ENCODE measurements at regions not wholly inside any gene's neighbourhood (a gene's known extent, or its start where the extent isn't known, plus 50 kb on each side); places are given as distances from the start of the nearest gene placed in this dataset.
"Not testable (repeated sequence)": the region's sequence is repeated elsewhere in the genome, so short reads cannot be mapped to it uniquely, and the experiment has no call there.

- no peak for TF ChIP-seq POLR2AphosphoS5 (IDR thresholded peaks at IDR 0.05; ENCODE audit: low read depth, low read length)
Observed at GRCh38 chrX:25105221-25105620, 89.5 kb upstream of the ARX start (continued).

- Histone ChIP-seq H3K9me2 (no peaks in the 10 kb centered on the region), H3K27me3 (ENCODE audit: insufficient read depth) (no peaks in the 10 kb centered on the region), H3K27ac (ENCODE audit: low read depth in 2 of 2, low read length in 1 of 2) (no peak overlapping the region), H3K36me3 (replicated peaks in 1 of 2; ENCODE audit: control insufficient read depth in 1 of 2, insufficient read depth in 2 of 2, low read length in 1 of 2) (no peaks in the 10 kb centered on the region), H3F3A (replicated peaks; ENCODE audit: insufficient read depth) (no peaks in the 10 kb centered on the region), H3K79me2 (ENCODE audit: insufficient read depth) (no peaks in the 10 kb centered on the region), H3K4me1 (ENCODE audit: control insufficient read depth in 1 of 2, insufficient read depth in 2 of 2, low read depth in 1 of 2, low read length in 1 of 2) (no peaks in the 10 kb centered on the region), H3K9me3 (no peaks in the 10 kb centered on the region), H3K4me3 (ENCODE audit: low read depth in 2 of 2, low read length in 1 of 2) (no peak overlapping the region), H3K4me2 (no peak overlapping the region), H3K9ac (no peak overlapping the region), H4K20me1 (ENCODE audit: insufficient read depth) (no peaks in the 10 kb centered on the region), H2AFZ (ENCODE audit: low read depth) (no peak overlapping the region)
- WGBS (ENCODE audit: low lambda C conversion rate) = 10% methylated on average over 3 of the region's 3 CpGs
- ChIA-PET POLR2A (no interaction called here), CTCF (no interaction called here)
- no peak for DNase-seq
- TF ChIP-seq MEF2A (IDR thresholded peaks at IDR 0.05; ENCODE audit: borderline replicate concordance, low read depth) (no peak), CTCF (IDR thresholded peaks at IDR 0.05) (no peak), RXRA (IDR thresholded peaks at IDR 0.05; ENCODE audit: borderline replicate concordance, low read depth) (no peak), CHD2 (IDR thresholded peaks at IDR 0.05; ENCODE audit: low read length, partially characterized antibody) (no peak), GATA2 (CRISPR knock-in tag; IDR thresholded peaks at IDR 0.05) (no peak), TCF12 (IDR thresholded peaks at IDR 0.05) (no peak), REST (IDR thresholded peaks at IDR 0.05; ENCODE audit: low read depth, low read length) (no peak), POLR2AphosphoS5 (IDR thresholded peaks at IDR 0.05; ENCODE audit: low read depth, low read length) (no peak), YY1 (IDR thresholded peaks at IDR 0.05; ENCODE audit: low read depth) (no peak), USF2 (IDR thresholded peaks at IDR 0.05; ENCODE audit: borderline replicate concordance, low read depth, low read length) (no peak), FOSL2 (IDR thresholded peaks at IDR 0.05; ENCODE audit: borderline replicate concordance, low read depth) (no peak), IRF3 (IDR thresholded peaks at IDR 0.05; ENCODE audit: low read depth, low read length) (no peak)
Observed at GRCh38 chrX:25096522-25097045, 80.8 kb upstream of the ARX start.

- H3K4me3 ChIP-seq (ENCODE audit: low read depth in 2 of 2, low read length in 1 of 2); CTCF ChIA-PET; POLR2A ChIA-PET; H4K20me1 ChIP-seq (ENCODE audit: insufficient read depth); H3K4me1 ChIP-seq (ENCODE audit: control insufficient read depth in 1 of 2, insufficient read depth in 2 of 2, low read depth in 1 of 2, low read length in 1 of 2); H3K36me3 ChIP-seq (replicated peaks in 1 of 2; ENCODE audit: control insufficient read depth in 1 of 2, insufficient read depth in 2 of 2, low read length in 1 of 2); H3K9me2 ChIP-seq; H3K9ac ChIP-seq; H3K79me2 ChIP-seq (ENCODE audit: insufficient read depth); H3K4me2 ChIP-seq; H3K27ac ChIP-seq (ENCODE audit: low read depth in 2 of 2, low read length in 1 of 2); H3K9me3 ChIP-seq; H3K27me3 ChIP-seq (ENCODE audit: insufficient read depth); H2AFZ ChIP-seq (ENCODE audit: low read depth); DNase-seq; H3F3A ChIP-seq (replicated peaks; ENCODE audit: insufficient read depth): not testable (repeated sequence)
- WGBS (ENCODE audit: low lambda C conversion rate) = 3% methylated on average over 1 of the region's 1 CpG
Observed at GRCh38 chrX:25091152-25091551, 75.4 kb upstream of the ARX start.
